Hepatocyte (in vitro differentiated cells): ENCODE measurements at regions not wholly inside any gene's neighbourhood (a gene's known extent, or its start where the extent isn't known, plus 50 kb on each side); places are given as distances from the start of the nearest gene placed in this dataset.

Experiments used
- DNase-seq: peaks from one replicate; pipeline ENCODE4 v3.0.0-alpha.2; 2016; ENCODE audit warnings: low spot score
- H2AFZ ChIP-seq: fragments of 200-600 bp; sonication (generic); 2 replicates; pipeline ENCODE4 v1.6.0; 2016; ENCODE audit warnings: antibody characterized with exemption, mild to moderate bottlenecking
- H3K27ac ChIP-seq: fragments of 200-600 bp; sonication (generic); 2 replicates; pipeline ENCODE4 v1.5.1; 2016; ENCODE audit warnings: mild to moderate bottlenecking
- H3K27me3 ChIP-seq: fragments of 200-600 bp; sonication (generic); 2 replicates; pipeline ENCODE4 v1.6.1; 2016
- H3K36me3 ChIP-seq: fragments of 200-600 bp; sonication (generic); replicated peaks from 2 replicates; pipeline ENCODE4 v1.5.1; 2016; ENCODE audit warnings: low read depth; ENCODE audit not compliant: insufficient read depth
- H3K4me1 ChIP-seq: fragments of 200-600 bp; sonication (generic); 2 replicates; pipeline ENCODE4 v1.5.1; 2016; ENCODE audit warnings: mild to moderate bottlenecking, moderate library complexity; ENCODE audit not compliant: insufficient read depth
- H3K4me2 ChIP-seq: fragments of 200-600 bp; sonication (generic); 2 replicates; pipeline ENCODE4 v1.6.0; 2016
- H3K4me3 ChIP-seq: fragments of 200-600 bp; sonication (generic); 2 replicates; pipeline ENCODE4 v1.5.1; 2016; ENCODE audit warnings: mild to moderate bottlenecking
- H3K79me2 ChIP-seq: fragments of 200-600 bp; sonication (generic); 2 replicates; pipeline ENCODE4 v1.6.0; 2017; ENCODE audit warnings: mild to moderate bottlenecking
- H3K9me2 ChIP-seq: fragments of 200-600 bp; sonication (generic); replicated peaks from 2 replicates; pipeline ENCODE4 v1.6.0; 2017; ENCODE audit warnings: mild to moderate bottlenecking; ENCODE audit not compliant: insufficient read depth
- H3K9me3 ChIP-seq: fragments of 200-600 bp; sonication (generic); 2 replicates; pipeline ENCODE4 v1.5.1; 2016; ENCODE audit warnings: low read depth, mild to moderate bottlenecking
- H4K20me1 ChIP-seq: fragments of 200-600 bp; sonication (generic); 2 replicates; pipeline ENCODE4 v1.6.0; 2016; ENCODE audit warnings: mild to moderate bottlenecking; ENCODE audit not compliant: insufficient read depth, poor library complexity, severe bottlenecking
- CTCF ChIP-seq: fragments of 200-600 bp; sonication (generic); IDR thresholded peaks from 2 replicates; pipeline ENCODE4 v1.5.1; 2016; ENCODE audit warnings: antibody characterized with exemption, mild to moderate bottlenecking; ENCODE audit not compliant: poor library complexity
- EZH2 ChIP-seq: fragments of 200-600 bp; sonication (generic); IDR thresholded peaks from 2 replicates; pipeline ENCODE4 v1.6.1; 2016; ENCODE audit warnings: antibody characterized with exemption, mild to moderate bottlenecking, borderline replicate concordance
- EZH2phosphoT487 ChIP-seq: fragments of 200-600 bp; sonication (generic); IDR thresholded peaks from one replicate; pipeline ENCODE4 v1.6.1; 2018; ENCODE audit warnings: antibody characterized with exemption, mild to moderate bottlenecking, low read depth, moderate library complexity; ENCODE audit not compliant: unreplicated experiment, severe bottlenecking
- WGBS: methylation state at CpG from one replicate; pipeline ENCODE4 v1.1.6; 2016; ENCODE audit warnings: low lambda C conversion rate; ENCODE audit errors: missing lambda C conversion rate; 5-methylcytosine and 5-hydroxymethylcytosine counted together

- Histone ChIP-seq H3K27me3 (no peaks in the 10 kb centered on the region), H2AFZ (no peak overlapping the region), H3K79me2 (no peaks in the 10 kb centered on the region), H3K4me1 (no peaks in the 10 kb centered on the region), H3K36me3 (no peaks in the 10 kb centered on the region), H3K9me3 (peaks cover 11% of the 10 kb centered on the region), H4K20me1 (no peaks in the 10 kb centered on the region), H3K4me2 (no peak overlapping the region), H3K27ac (no peak overlapping the region), H3K4me3 (no peak overlapping the region), H3K9me2 (no peaks in the 10 kb centered on the region)
- no peak for TF ChIP-seq EZH2
- no peak for TF ChIP-seq CTCF
- no peak for TF ChIP-seq EZH2phosphoT487
- no peak for DNase-seq
- 95% methylated on average over 1 of the region's 1 CpG for WGBS
These were observed 118.7 kb upstream of the LRRTM4 start for GRCh38 chr2:77640924-77641323.

GRCh38 chr2:77642339-77642738, 120.2 kb upstream of the LRRTM4 start:
- no peaks in the 10 kb centered on the region for H3K36me3 ChIP-seq
- H3K4me1 ChIP-seq = no peaks in the 10 kb centered on the region
- WGBS = 100% methylated on average over 1 of the region's 1 CpG
- H3K4me2 ChIP-seq = no peak overlapping the region
- H3K9me3 ChIP-seq = peaks cover 11% of the 10 kb centered on the region
- TF ChIP-seq EZH2 (no peak), EZH2phosphoT487 (no peak), CTCF (no peak)
- no peak overlapping the region for H2AFZ ChIP-seq
- DNase-seq = no peak
- no peaks in the 10 kb centered on the region for H3K27me3 ChIP-seq
- H3K9me2 ChIP-seq = no peaks in the 10 kb centered on the region
- no peaks in the 10 kb centered on the region for H4K20me1 ChIP-seq
- no peak overlapping the region for H3K27ac ChIP-seq
- no peaks in the 10 kb centered on the region for H3K79me2 ChIP-seq
- H3K4me3 ChIP-seq = no peak overlapping the region

- no peaks in the 10 kb centered on the region for H3K27me3 ChIP-seq
- H3K27ac ChIP-seq = no peak overlapping the region
- no peak overlapping the region for H3K4me2 ChIP-seq
- no peaks in the 10 kb centered on the region for H3K79me2 ChIP-seq
- no peaks in the 10 kb centered on the region for H3K36me3 ChIP-seq
- DNase-seq = no peak
- H3K9me2 ChIP-seq = no peaks in the 10 kb centered on the region
- no peak for TF ChIP-seq CTCF
- TF ChIP-seq EZH2phosphoT487 = no peak
- TF ChIP-seq EZH2 = no peak
- no peaks in the 10 kb centered on the region for H3K4me1 ChIP-seq
- H3K4me3 ChIP-seq = no peak overlapping the region
- no peaks in the 10 kb centered on the region for H4K20me1 ChIP-seq
- whole genome bisulfite sequencing = 29% methylated on average over 1 of the region's 1 CpG
- no peaks in the 10 kb centered on the region for H3K9me3 ChIP-seq
- no peak overlapping the region for H2AFZ ChIP-seq
These were observed 127.7 kb upstream of the LRRTM4 start for GRCh38 chr2:77649856-77650255.

DNA sequence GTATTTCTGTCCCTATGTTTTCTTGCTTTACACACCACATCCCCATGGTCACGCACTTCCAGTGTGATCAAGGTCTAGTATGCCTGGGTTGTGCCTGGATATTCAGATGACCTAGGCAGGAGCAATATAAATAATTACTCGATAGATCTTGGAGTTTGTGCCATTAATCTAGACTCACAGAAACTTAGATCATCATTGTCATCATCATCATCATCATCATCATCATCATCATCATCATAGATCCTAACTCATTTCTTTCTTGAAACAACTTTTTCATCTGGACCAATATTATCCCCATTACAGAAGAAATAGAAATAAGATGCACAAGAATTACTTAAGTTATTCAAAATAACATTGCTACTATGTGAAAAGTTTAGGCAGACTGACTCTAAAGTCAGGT, 130.3 kb upstream of the LRRTM4 start:
- no peak overlapping the region for H2AFZ ChIP-seq
- no peak overlapping the region for H3K4me2 ChIP-seq
- no peaks in the 10 kb centered on the region for H3K9me2 ChIP-seq
- no peaks in the 10 kb centered on the region for H3K4me1 ChIP-seq
- no peak overlapping the region for H3K4me3 ChIP-seq
- no peaks in the 10 kb centered on the region for H4K20me1 ChIP-seq
- TF ChIP-seq EZH2 (no peak), CTCF (no peak), EZH2phosphoT487 (no peak)
- DNase-seq = no peak
- no peaks in the 10 kb centered on the region for H3K79me2 ChIP-seq
- no peaks in the 10 kb centered on the region for H3K36me3 ChIP-seq
- WGBS = 98% methylated on average over 2 of the region's 2 CpGs
- no peaks in the 10 kb centered on the region for H3K9me3 ChIP-seq
- no peak overlapping the region for H3K27ac ChIP-seq
- H3K27me3 ChIP-seq = no peaks in the 10 kb centered on the region
